NCI-H1930 (cell line): ENCODE measurements at regions not wholly inside any gene's neighbourhood (a gene's known extent, or its start where the extent isn't known, plus 50 kb on each side); places are given as distances from the start of the nearest gene placed in this dataset.
"Not testable (repeated sequence)": the region's sequence is repeated elsewhere in the genome, so short reads cannot be mapped to it uniquely, and the experiment has no call there.

ENCODE experiments used
- DNase-seq, 2 experiments: peaks; one replicate each; lab custom pipeline; 2025; lab: John Stamatoyannopoulos, UW

DNA sequence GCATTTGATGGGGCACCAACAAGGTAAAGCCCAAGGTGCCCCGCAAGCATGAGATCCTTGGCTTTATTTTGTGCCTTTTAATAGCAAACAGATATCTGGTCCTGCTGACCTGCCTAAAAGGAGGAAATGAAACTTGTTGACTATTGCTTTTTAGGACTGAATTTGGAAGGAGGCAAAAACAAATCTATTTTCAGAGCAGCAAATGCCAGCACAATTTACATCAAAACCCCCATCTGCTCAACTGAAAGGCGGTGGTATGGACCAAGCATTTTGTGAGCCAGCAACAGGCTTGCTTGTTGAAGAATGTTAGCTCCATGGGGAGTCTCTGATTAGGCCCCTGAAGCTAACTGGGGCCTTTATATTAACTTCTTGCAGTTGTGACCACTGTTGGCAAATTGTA is 192.6 kb upstream of the E2F8 start:
- no peak for DNase-seq

DNA sequence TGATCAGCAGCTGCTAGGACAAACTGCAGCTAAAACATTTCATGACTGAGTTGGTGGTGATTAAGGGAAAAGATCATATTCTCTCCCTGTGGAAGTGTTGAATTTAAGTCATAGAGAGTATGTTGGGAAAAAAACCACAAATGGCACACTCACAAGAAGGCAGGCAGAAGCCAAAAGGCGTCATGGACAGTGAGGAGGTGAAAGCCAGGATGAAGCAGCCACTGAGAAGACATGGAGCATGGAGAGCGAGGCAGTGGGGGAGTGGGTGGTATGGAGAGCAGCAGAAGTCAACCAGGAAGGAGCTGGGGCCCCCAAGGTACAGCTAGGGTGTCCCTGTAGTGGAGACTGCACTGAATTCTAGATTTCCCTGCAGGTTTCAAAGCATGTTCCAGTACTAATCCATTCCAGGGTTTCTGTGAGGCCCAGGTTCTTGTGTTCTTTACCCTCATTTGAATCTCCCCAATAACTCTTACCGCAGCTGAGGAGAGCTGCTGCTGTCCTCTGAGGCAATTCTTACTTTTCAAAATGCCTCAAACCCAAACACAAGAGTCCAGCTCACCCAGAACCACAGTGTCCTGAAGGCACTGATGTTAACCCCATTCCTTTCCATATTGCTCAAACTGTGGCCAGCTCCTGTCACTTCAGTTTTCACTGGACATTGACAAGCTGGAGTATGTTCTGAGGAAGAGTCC is 191.8 kb upstream of the E2F8 start:
- no peak for DNase-seq

GRCh38 chr11:19430754-19431398 is 190.1 kb upstream of the E2F8 start:
- DNase-seq, result no peak

DNA sequence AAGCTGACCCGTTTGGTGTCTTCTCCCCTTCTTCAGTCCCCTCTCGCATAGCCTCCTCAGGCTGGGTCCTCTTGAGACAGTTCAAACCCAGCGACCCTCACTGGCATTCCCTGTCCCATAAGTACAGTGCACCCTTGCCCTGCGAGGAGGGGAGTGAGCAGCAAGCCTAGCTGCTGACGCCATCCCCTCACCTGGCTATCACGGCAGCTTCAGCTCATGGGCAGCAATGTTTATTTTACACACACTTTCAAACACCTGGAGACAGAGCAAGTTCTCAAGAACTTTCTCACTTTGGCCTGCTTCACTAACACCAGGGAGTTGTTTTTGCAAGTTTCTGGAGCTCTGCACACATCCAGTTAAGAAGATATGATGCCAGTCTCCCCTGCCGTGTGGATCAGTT is 189.6 kb upstream of the E2F8 start:
- DNase-seq, result no peak

- DNase-seq, result no peak
Observed at GRCh38 chr11:19429108-19429760, 188.5 kb upstream of the E2F8 start.

GRCh38 chr11:19428206-19429002 is 187.7 kb upstream of the E2F8 start:
- no peak for DNase-seq

- DNase-seq, result no peak
Observed at GRCh38 chr11:19426756-19427403, 186.1 kb upstream of the E2F8 start.

DNA sequence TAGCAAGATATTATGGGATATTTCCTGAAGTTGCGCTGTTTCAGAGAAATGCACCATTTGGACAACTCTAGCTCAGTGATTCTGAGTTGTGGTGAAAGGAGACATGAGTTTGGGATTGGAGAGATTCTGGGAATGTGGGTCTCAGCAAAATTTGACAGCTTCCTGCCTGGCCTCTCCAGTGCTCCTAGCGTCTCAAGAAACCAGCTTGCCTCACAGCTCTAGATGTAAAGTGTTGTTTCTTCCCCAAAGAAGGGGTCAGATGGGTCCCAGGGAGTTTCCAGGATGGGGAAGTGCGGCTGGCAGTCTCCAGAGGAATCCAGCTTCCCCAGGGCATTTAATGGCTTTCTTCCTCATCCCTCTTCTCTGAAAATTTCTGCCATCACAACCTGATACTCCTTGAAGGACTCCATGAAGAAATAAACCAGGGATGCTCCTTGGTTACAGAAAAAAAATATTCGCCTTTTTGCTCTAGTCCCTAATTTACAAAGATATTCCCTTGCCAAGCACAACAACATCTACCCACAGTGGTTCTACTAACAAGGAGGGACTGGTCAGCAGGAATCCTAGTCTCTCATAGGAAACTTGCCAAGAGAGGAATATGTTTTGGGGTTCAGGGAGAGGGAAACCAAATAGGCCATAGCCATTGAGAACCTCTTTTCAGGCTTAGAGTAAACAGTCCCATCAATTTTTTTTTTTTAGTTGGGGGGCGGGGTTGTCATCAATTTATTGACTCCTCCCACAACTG is 185.4 kb upstream of the E2F8 start:
- DNase-seq, result no peak

GRCh38 chr11:19422276-19422675 is 181.5 kb upstream of the E2F8 start:
- DNase-seq, result no peak

DNA sequence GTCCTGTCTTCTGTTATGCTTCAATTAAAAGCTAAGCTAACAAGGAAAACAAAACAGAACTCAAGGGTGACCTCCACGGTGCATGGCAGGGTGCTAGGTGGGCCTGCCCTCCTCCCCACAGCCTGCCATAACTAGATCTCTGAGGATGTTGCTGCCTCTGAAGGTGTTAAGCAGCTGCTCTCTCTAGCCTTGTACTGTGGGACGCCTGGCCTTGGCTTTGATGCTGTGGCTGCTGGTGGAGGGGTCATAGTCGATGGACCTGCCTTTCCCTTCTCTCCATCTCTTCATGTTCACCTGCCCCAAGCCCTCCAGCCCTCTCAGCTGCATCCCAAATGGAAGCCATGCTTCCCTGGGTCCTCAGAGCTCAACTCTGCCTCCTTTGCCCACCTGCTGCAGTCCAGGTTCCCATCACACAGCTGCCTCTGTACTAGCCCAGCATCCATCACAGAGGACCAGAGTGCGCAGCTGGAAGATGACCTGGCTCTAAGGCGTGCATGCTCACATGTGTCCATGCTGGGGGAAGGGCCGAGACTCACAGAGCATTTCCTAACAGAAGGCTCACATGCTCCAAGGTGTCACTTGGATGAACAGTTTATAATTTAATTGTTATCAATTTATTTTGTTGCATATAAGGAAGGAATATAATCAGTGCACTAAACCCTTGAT is 180.3 kb upstream of the E2F8 start:
- no peak for DNase-seq

DNA sequence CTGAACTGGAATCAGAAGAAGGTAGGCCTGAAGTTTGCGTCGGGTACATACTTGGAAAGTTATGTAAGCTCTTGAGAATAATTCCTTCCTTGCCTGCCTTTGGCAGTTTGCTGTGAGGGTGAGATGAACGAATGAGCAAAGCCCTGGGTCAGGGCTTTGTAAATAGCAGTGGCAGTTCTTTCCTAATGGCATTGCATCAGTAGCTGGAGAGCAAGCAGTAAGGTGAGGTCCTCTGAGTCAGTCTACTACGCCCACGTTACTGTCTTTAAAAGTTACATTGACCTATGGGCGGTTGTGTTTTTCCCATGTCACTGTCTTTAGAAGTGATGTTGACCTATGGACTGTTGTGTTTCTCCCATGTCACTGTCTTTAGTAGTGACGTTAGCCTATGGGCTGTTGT is 179.1 kb upstream of the E2F8 start:
- DNase-seq, result no peak

DNA sequence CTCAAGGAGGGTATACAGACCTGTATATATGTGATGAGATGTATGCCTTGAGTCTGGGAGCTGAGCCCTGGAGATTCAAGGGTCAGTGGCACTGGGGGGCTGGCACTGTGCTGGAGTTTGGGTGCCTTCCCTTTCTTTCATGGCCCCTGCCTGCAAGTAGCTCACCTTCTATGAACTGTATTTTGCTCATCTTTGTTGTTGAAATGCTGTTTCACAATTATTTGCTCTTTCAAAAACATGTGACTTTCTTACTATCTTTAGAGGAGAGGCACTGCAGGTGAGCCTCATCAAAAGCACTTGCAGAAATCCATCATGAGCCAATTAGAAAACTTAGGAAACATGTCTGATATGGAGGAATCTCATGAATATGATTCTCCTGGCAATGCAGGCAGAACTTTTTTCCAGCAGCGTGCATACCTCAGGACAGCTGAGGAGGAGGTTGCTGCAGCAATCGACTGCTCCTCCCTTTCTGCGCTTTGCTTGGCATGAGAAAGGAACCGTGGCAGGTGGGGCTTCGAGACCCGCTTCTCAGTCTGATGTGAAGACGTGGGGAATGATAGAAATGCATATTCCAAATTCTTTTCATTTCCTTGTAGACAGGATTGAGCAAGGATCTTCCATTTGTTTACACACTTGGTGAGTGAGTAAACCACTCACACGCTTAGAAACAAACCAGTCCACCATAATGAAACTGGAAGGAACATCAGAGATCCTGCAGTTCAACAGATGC is 178.4 kb upstream of the E2F8 start:
- no peak for DNase-seq

DNA sequence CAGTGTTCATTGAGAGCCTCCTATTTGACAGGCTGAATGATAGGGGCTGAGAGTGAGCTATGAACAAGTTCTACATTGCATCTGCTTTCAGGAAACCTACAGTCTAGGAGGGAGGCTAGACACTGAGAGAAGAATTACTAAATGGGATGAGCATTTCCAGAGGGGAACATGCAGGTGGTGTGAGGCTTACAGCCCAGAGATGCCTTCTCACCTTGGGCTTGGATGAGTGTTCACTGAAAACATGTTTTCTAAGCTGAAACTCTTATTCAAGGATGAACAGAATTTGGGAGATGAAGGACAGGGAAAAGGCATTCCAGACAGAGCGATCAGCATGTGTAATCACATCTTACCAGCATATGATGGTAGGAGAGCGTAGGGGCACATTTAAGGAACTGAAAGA is 177.5 kb upstream of the E2F8 start:
- no peak for DNase-seq

- not testable (repeated sequence) for DNase-seq
Observed at GRCh38 chr11:19412070-19412469, 171.3 kb upstream of the E2F8 start.

DNA sequence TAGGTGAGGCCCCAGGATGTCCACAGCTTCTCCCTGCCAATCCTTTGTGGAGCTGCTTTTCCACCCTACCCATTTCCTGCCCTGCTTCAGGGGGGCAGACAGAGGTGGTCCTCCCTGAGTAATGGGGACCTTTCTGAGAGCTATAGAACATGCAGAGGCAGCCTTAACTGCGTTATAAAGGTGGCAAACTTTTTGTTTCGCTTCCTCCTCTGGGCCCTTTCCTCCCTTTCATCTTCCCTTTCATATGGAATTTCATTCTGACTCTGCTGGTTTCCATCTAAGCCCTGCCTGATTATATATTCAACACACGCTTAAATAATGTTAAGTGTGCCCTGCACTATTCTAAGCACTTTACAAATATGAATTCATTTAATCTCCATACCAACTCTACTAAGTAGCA is 169.3 kb upstream of the E2F8 start:
- DNase-seq, result no peak

- DNase-seq, result no peak
Observed at GRCh38 chr11:19409307-19409706, 168.6 kb upstream of the E2F8 start.

- no peak for DNase-seq
Observed at GRCh38 chr11:19407677-19408270, 167.0 kb upstream of the E2F8 start.

DNA sequence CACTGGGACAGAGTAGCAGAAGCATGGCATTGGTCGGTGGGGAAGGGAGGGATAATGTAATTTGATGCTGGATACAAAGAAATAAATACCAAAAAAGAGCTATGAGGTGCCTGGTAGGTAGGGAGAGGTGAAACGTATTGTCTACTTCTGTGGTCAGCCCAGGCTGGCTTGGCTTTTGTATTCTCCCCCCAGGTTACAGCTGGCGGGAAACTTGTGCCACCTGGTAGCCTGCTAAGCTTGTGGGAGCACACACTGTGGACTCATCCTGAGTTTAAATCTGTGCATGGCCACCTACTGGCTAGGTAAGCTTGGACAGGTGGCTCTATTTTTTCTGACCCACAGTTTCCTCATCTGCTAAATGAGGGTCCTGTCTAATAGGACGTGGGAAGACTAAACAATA is 165.2 kb upstream of the E2F8 start:
- no peak for DNase-seq

DNA sequence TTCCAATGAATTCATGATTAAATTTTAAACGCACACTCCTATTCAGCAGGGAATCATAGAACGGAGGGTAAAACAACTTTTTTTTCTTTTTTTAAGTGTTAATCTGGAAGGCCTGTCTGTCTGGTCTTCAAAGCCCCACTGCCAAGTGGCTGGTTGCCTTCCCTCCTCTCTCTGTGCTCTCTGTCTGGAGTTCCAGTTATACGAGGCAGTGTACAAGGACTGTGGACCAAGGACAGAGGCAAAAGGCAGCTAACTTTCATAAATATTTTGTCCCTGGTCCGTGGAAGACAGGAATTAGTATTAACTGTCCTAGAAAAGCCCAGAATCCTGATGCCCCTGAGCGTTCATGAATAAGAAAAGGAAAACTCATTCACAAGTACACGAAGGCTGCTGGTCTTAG is 164.0 kb upstream of the E2F8 start:
- DNase-seq, result no peak
